Neural cell (in vitro differentiated cells): ENCODE measurements at regions not wholly inside any gene's neighbourhood (a gene's known extent, or its start where the extent isn't known, plus 50 kb on each side); places are given as distances from the start of the nearest gene placed in this dataset.

Source experiments
- H2AFZ ChIP-seq: fragments of 200-600, 300-800 bp; sonication (generic), shearing (Covaris generic); 2 replicates; pipeline ENCODE4 v1.6.0; 2014; ENCODE audit warnings: low read depth, mild to moderate bottlenecking, antibody characterized with exemption, low read length, moderate library complexity
- H3F3A ChIP-seq: fragments of 200-600 bp; shearing (Covaris generic); 2 replicates; pipeline ENCODE4 v1.6.1; 2016; ENCODE audit warnings: mild to moderate bottlenecking, moderate library complexity, mixed read lengths, antibody characterized with exemption, low read length; ENCODE audit not compliant: insufficient read depth, poor library complexity, severe bottlenecking
- H3K27ac ChIP-seq: fragments of 200-600, 300-800 bp; sonication (generic), shearing (Covaris generic); 2 replicates; pipeline ENCODE4 v1.5.1; 2014; ENCODE audit warnings: mild to moderate bottlenecking, low read length, moderate library complexity
- H3K27me3 ChIP-seq: fragments of 300-800, 200-600 bp; sonication (generic), shearing (Covaris generic); 2 replicates; pipeline ENCODE4 v1.6.0; 2014; ENCODE audit warnings: mild to moderate bottlenecking, low read depth, low read length, moderate library complexity; ENCODE audit not compliant: insufficient read depth
- H3K36me3 ChIP-seq: fragments of 300-800, 200-600 bp; sonication (generic), shearing (Covaris generic); 2 replicates; pipeline ENCODE4 v1.5.1; 2014; ENCODE audit warnings: mild to moderate bottlenecking, antibody characterized with exemption, low read length, moderate library complexity; ENCODE audit not compliant: insufficient read depth
- H3K4me2 ChIP-seq: fragments of 300-800, 200-600 bp; sonication (generic), shearing (Covaris generic); 2 replicates; pipeline ENCODE4 v1.6.0; 2014; ENCODE audit warnings: mild to moderate bottlenecking, low read length
- H3K4me3 ChIP-seq: fragments of 300-800, 200-600 bp; sonication (generic), shearing (Covaris generic); 2 replicates; pipeline ENCODE4 v1.5.1; 2014; ENCODE audit warnings: mild to moderate bottlenecking, low read length, moderate library complexity
- H3K79me2 ChIP-seq: fragments of 200-600 bp; shearing (Covaris generic); replicated peaks from 2 replicates; pipeline ENCODE4 v1.6.0; 2014; ENCODE audit warnings: mild to moderate bottlenecking, low read length, moderate library complexity; ENCODE audit not compliant: insufficient read depth
- H3K9ac ChIP-seq: fragments of 300-800, 200-600 bp; sonication (generic), shearing (Covaris generic); 2 replicates; pipeline ENCODE4 v1.6.1; 2016; ENCODE audit warnings: mild to moderate bottlenecking, low read length, mixed read lengths
- H3K9me2 ChIP-seq: fragments of 200-600 bp; shearing (Covaris generic); 2 replicates; pipeline ENCODE4 v1.6.1; 2016; ENCODE audit warnings: mild to moderate bottlenecking, low read length, mixed read lengths; ENCODE audit not compliant: insufficient read depth
- H3K9me3 ChIP-seq: fragments of 200-600, 300-800 bp; sonication (generic), shearing (Covaris generic); 2 replicates; pipeline ENCODE4 v1.6.1; 2016; ENCODE audit warnings: mild to moderate bottlenecking, mixed run types, low read length, moderate library complexity, mixed read lengths
- H4K20me1 ChIP-seq: fragments of 200-600 bp; shearing (Covaris generic); 2 replicates; pipeline ENCODE4 v1.6.1; 2016; ENCODE audit warnings: mild to moderate bottlenecking, mixed run types; ENCODE audit not compliant: insufficient read depth
- EP300 ChIP-seq: fragments of 450-650 bp; conservative IDR thresholded peaks from 2 replicates; pipeline ENCODE4 v1.6.1; 2014; ENCODE audit warnings: antibody characterized with exemption, mild to moderate bottlenecking, moderate library complexity; ENCODE audit not compliant: poor library complexity, severe bottlenecking
- EZH2 ChIP-seq: fragments of 200-600, 300-800 bp; shearing (Covaris generic), sonication (generic); IDR thresholded peaks from 2 replicates; pipeline ENCODE4 v1.6.1; 2014; ENCODE audit warnings: antibody characterized with exemption, low read length, borderline replicate concordance, mild to moderate bottlenecking; ENCODE audit not compliant: insufficient read depth, poor library complexity, severe bottlenecking
- MXI1 ChIP-seq: fragments of 450-650 bp; conservative IDR thresholded peaks from 2 replicates; pipeline ENCODE4 v1.6.1; 2014; ENCODE audit warnings: antibody characterized with exemption, mild to moderate bottlenecking; ENCODE audit not compliant: poor library complexity, severe bottlenecking
- POLR2AphosphoS5 ChIP-seq: IDR thresholded peaks from 2 replicates; pipeline ENCODE4 v1.6.1; 2012
- RAD21 ChIP-seq: fragments of 450-650 bp; conservative IDR thresholded peaks from 2 replicates; pipeline ENCODE4 v1.6.1; 2014; ENCODE audit warnings: antibody characterized with exemption, mild to moderate bottlenecking, moderate library complexity
- SMC3 ChIP-seq: fragments of 450-650 bp; conservative IDR thresholded peaks from 2 replicates; pipeline ENCODE4 v1.6.1; 2014; ENCODE audit warnings: antibody characterized with exemption, mild to moderate bottlenecking, moderate library complexity; ENCODE audit not compliant: poor library complexity
- TAF1 ChIP-seq: IDR thresholded peaks from 2 replicates; pipeline ENCODE4 v1.6.1; 2012; ENCODE audit warnings: low read depth
- TF ChIP-seq, protein P1 (sequence below): fragments of 450-650 bp; IDR thresholded peaks from 2 replicates; pipeline ENCODE4 v1.5.1; 2014; ENCODE audit warnings: antibody characterized with exemption, mild to moderate bottlenecking, moderate library complexity; ENCODE audit not compliant: poor library complexity, severe bottlenecking
- TF ChIP-seq, protein P2 (sequence below): IDR thresholded peaks from 2 replicates; pipeline ENCODE4 v1.6.1; 2012; ENCODE audit warnings: borderline replicate concordance

GRCh38 chr4:175444512-175444911, 367.6 kb downstream of the GPM6A start:
- H3K79me2 ChIP-seq, result no peaks in the 10 kb centered on the region
- H4K20me1 ChIP-seq, result no peaks in the 10 kb centered on the region
- H3K9ac ChIP-seq, result no peak overlapping the region
- no peak overlapping the region for H3K4me3 ChIP-seq
- no peak overlapping the region for H2AFZ ChIP-seq
- no peaks in the 10 kb centered on the region for H3K36me3 ChIP-seq
- no peaks in the 10 kb centered on the region for H3K9me2 ChIP-seq
- no peak overlapping the region for H3K27ac ChIP-seq
- no peaks in the 10 kb centered on the region for H3K9me3 ChIP-seq
- H3K27me3 ChIP-seq, result no peaks in the 10 kb centered on the region
- no peaks in the 10 kb centered on the region for H3F3A ChIP-seq
- H3K4me2 ChIP-seq, result no peak overlapping the region
- TF ChIP-seq POLR2AphosphoS5 (no peak), EP300 (no peak), TAF1 (no peak), MXI1 (no peak), EZH2 (no peak), RAD21 (no peak), SMC3 (no peak)
- TF ChIP-seq, protein P1, sequence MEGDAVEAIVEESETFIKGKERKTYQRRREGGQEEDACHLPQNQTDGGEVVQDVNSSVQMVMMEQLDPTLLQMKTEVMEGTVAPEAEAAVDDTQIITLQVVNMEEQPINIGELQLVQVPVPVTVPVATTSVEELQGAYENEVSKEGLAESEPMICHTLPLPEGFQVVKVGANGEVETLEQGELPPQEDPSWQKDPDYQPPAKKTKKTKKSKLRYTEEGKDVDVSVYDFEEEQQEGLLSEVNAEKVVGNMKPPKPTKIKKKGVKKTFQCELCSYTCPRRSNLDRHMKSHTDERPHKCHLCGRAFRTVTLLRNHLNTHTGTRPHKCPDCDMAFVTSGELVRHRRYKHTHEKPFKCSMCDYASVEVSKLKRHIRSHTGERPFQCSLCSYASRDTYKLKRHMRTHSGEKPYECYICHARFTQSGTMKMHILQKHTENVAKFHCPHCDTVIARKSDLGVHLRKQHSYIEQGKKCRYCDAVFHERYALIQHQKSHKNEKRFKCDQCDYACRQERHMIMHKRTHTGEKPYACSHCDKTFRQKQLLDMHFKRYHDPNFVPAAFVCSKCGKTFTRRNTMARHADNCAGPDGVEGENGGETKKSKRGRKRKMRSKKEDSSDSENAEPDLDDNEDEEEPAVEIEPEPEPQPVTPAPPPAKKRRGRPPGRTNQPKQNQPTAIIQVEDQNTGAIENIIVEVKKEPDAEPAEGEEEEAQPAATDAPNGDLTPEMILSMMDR, result no peak
- TF ChIP-seq, protein P2, sequence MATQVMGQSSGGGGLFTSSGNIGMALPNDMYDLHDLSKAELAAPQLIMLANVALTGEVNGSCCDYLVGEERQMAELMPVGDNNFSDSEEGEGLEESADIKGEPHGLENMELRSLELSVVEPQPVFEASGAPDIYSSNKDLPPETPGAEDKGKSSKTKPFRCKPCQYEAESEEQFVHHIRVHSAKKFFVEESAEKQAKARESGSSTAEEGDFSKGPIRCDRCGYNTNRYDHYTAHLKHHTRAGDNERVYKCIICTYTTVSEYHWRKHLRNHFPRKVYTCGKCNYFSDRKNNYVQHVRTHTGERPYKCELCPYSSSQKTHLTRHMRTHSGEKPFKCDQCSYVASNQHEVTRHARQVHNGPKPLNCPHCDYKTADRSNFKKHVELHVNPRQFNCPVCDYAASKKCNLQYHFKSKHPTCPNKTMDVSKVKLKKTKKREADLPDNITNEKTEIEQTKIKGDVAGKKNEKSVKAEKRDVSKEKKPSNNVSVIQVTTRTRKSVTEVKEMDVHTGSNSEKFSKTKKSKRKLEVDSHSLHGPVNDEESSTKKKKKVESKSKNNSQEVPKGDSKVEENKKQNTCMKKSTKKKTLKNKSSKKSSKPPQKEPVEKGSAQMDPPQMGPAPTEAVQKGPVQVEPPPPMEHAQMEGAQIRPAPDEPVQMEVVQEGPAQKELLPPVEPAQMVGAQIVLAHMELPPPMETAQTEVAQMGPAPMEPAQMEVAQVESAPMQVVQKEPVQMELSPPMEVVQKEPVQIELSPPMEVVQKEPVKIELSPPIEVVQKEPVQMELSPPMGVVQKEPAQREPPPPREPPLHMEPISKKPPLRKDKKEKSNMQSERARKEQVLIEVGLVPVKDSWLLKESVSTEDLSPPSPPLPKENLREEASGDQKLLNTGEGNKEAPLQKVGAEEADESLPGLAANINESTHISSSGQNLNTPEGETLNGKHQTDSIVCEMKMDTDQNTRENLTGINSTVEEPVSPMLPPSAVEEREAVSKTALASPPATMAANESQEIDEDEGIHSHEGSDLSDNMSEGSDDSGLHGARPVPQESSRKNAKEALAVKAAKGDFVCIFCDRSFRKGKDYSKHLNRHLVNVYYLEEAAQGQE, result no peak

GRCh38 chr4:175447016-175447415, 365.0 kb downstream of the GPM6A start:
- no peaks in the 10 kb centered on the region for H3K27me3 ChIP-seq
- no peak overlapping the region for H3K9ac ChIP-seq
- no peak overlapping the region for H3K27ac ChIP-seq
- H4K20me1 ChIP-seq, result no peaks in the 10 kb centered on the region
- H3F3A ChIP-seq, result no peaks in the 10 kb centered on the region
- TF ChIP-seq, protein P2, result no peak
- TF ChIP-seq, protein P1, result no peak
- TF ChIP-seq TAF1 (no peak), MXI1 (no peak), RAD21 (no peak), EP300 (no peak), SMC3 (no peak), POLR2AphosphoS5 (no peak), EZH2 (no peak)
- no peak overlapping the region for H3K4me3 ChIP-seq
- H3K9me2 ChIP-seq, result no peaks in the 10 kb centered on the region
- no peak overlapping the region for H2AFZ ChIP-seq
- H3K4me2 ChIP-seq, result no peak overlapping the region
- no peaks in the 10 kb centered on the region for H3K9me3 ChIP-seq
- no peaks in the 10 kb centered on the region for H3K79me2 ChIP-seq
- H3K36me3 ChIP-seq, result no peaks in the 10 kb centered on the region
